ENCODE measurements at regions not wholly inside any gene's neighbourhood (a gene's known extent, or its start where the extent isn't known, plus 50 kb on each side); places are given as distances from the start of the nearest gene placed in this dataset.

DNA sequence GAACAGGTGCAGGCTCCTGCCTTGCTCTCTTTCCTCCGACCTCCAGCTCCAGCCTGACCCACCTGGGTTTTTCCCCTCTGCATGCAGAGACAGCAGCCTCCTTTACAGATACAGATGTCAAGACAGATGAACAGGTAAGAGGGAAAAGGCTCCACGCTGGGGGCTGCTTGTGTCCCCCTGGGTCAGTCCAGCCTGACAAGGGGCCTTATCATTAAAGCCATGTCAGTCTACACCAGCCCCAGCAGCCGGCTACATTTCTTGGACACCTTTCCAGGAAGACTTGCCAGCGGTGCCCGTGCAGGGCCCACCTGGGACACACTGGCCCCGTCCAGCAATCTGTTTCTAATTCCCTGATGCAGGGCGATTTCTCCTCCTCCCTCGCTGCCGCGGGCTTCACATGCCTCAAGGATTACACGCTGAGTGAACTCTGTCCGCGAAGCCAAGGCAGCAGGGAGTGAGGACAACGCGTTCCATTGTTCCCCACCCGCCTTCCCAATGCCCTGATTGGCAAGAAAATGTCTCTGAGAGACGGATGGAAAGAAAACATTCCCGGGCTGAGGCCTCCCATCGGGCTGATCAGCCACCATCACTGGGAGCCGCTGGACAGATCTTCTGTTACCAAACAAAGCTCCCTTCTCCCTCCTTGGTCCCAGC lies 184.7 kb downstream of the C16orf95 start:
- POLR2A ChIA-PET: no interaction called here
- no peak for ATAC-seq (ENCODE audit: low read depth)
- Mint-ChIP-seq H3K4me3 (no peak overlapping the region), H3K4me1 (no peaks in the 10 kb centered on the region), H3K27me3 (peaks cover 3% of the 10 kb centered on the region), H3K9me3 (peaks cover 10% of the 10 kb centered on the region), H3K27ac (no peak overlapping the region), H3K36me3 (ENCODE audit: low read depth) (no peaks in the 10 kb centered on the region)
- DNase-seq: no peak
- TF ChIP-seq, protein P1, sequence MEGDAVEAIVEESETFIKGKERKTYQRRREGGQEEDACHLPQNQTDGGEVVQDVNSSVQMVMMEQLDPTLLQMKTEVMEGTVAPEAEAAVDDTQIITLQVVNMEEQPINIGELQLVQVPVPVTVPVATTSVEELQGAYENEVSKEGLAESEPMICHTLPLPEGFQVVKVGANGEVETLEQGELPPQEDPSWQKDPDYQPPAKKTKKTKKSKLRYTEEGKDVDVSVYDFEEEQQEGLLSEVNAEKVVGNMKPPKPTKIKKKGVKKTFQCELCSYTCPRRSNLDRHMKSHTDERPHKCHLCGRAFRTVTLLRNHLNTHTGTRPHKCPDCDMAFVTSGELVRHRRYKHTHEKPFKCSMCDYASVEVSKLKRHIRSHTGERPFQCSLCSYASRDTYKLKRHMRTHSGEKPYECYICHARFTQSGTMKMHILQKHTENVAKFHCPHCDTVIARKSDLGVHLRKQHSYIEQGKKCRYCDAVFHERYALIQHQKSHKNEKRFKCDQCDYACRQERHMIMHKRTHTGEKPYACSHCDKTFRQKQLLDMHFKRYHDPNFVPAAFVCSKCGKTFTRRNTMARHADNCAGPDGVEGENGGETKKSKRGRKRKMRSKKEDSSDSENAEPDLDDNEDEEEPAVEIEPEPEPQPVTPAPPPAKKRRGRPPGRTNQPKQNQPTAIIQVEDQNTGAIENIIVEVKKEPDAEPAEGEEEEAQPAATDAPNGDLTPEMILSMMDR (IDR thresholded peaks at IDR 0.05): no peak
- CTCF ChIA-PET: no interaction called here
- intact Hi-C loops (cut with micrococcal nuclease): no loop called here

DNA sequence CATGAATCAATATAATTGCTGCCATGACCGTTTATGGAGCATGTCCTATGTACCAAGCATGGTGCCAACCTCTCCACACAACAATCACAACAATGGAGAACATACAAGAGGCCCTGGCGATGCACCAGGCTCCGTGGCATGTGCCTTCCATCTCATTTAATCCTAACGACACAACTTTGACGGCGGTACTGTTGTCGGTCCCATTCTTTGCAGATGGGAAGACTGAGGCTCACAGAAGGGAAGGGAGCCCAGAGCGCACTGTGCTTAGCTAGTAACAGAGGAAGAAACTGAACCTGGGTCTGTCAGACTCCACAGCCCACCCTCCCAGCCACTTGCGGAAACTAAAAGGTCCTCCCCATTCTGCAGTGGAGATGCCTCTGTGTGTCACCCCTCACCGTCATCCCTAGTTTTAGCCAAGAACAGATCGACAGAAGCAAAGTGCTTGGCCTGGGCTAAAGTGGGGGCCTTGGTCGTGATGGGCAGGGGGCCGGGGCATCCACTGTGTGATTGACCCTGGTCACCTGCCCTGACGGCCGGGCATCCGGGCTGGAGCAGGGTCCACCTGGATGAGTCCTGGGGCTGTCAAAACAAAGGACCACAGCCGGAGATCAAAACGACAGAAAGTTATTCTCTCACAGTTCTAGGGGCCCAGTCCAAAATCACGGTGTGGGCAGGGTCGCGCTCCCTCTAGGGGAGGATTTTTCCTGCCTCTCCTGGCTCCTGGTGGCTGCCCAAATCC lies 183.9 kb downstream of the C16orf95 start:
- POLR2A ChIA-PET: no interaction called here

DNA sequence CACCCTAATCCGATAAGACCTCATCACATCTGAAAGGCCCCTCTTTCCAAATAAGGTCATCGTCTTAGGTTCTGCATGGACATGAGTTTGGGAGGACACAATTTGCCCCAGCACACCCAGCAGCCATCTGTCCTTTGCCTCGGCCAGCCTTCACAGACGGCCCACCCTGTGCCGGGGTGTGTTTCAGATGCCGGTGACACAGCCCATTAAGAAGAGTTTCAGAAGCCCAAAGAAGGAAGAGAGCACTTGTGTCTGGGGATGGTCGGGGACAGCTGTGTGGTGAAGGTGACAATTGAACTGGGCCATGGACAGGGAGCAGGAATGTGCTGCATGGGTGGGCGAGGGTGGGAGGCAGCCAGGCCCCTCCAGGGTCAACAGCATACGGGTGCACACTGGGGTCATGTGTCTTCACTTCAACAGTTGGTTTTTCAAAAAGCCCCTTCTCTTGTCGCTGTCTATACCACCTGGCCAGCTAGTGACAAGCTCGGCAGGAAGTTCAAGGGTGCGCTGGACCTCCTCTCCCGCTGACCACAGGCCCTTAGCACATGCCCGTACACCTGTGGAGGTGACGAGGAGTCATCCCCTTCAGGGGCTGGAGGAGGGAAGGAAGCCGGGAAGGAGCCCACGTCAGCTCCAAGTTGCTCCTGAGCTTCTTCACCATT lies 183.1 kb downstream of the C16orf95 start:
- no peaks in the 10 kb centered on the region for H3K36me3 Mint-ChIP-seq (ENCODE audit: low read depth)
- no peak for ATAC-seq (ENCODE audit: low read depth)
- TF ChIP-seq, protein P1 (IDR thresholded peaks at IDR 0.05): no peak
- no peak for DNase-seq
- H3K4me3 Mint-ChIP-seq: no peak overlapping the region
- H3K27ac Mint-ChIP-seq: no peak overlapping the region
- peaks cover 3% of the 10 kb centered on the region for H3K27me3 Mint-ChIP-seq
- peaks cover 9% of the 10 kb centered on the region for H3K9me3 Mint-ChIP-seq
- no peaks in the 10 kb centered on the region for H3K4me1 Mint-ChIP-seq
- intact Hi-C loops (cut with micrococcal nuclease): no loop called here
- ChIA-PET CTCF (no interaction called here), POLR2A (interaction anchor here (0.6 kb wide), 1 partner anchor 154 kb away, joined by 4 read pairs; no protein-coding TSS in a partner anchor)

More for the DNA sequence above, 183.9 kb downstream of the C16orf95 start:
- intact Hi-C loops (cut with micrococcal nuclease): no loop called here
- TF ChIP-seq, protein P1 (IDR thresholded peaks at IDR 0.05): no peak
- Mint-ChIP-seq H3K9me3 (peaks cover 10% of the 10 kb centered on the region), H3K27ac (no peak overlapping the region), H3K4me3 (no peak overlapping the region), H3K4me1 (no peaks in the 10 kb centered on the region), H3K36me3 (ENCODE audit: low read depth) (no peaks in the 10 kb centered on the region), H3K27me3 (peaks cover 3% of the 10 kb centered on the region)
- no peak for ATAC-seq (ENCODE audit: low read depth)
- CTCF ChIA-PET: no interaction called here
- no peak for DNase-seq

DNA sequence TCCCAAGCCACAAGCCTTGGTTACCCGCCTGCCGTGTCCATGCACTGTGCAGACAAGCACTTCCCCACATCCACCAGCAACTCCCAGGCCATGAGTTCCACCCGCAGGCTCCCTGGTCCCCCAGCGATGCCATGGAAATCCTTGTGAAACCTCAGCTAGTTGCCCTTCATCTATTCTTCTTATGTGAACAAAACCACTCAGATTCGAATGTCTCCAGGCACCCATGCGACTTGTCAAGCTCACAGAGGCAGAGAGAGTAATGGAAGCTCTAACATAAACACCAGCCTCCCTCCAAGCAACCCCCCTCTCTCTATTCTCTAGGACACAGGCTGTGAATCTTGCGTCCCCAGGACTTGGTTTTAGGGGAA lies 182.6 kb downstream of the C16orf95 start:
- Mint-ChIP-seq H3K27ac (no peak overlapping the region), H3K36me3 (ENCODE audit: low read depth) (no peaks in the 10 kb centered on the region), H3K4me3 (no peak overlapping the region), H3K27me3 (peaks cover 3% of the 10 kb centered on the region), H3K9me3 (peaks cover 4% of the 10 kb centered on the region), H3K4me1 (no peaks in the 10 kb centered on the region)
- ATAC-seq (ENCODE audit: low read depth): no peak
- TF ChIP-seq, protein P1 (IDR thresholded peaks at IDR 0.05): no peak
- intact Hi-C loops (cut with micrococcal nuclease): no loop called here
- ChIA-PET CTCF (no interaction called here), POLR2A (interaction anchor here (0.6 kb wide), 1 partner anchor 153 kb away, joined by 4 read pairs; no protein-coding TSS in a partner anchor)
- no peak for DNase-seq

Data from activated B cell treated with CpG ODN at 0.5 μM for 24 hours (primary cell).